GM19395 (cell line): ENCODE measurements at regions not wholly inside any gene's neighbourhood (a gene's known extent, or its start where the extent isn't known, plus 50 kb on each side); places are given as distances from the start of the nearest gene placed in this dataset.
"Not testable (repeated sequence)": the region's sequence is repeated elsewhere in the genome, so short reads cannot be mapped to it uniquely, and the experiment has no call there.

ENCODE experiments used
- ATAC-seq: cut with Tn5 transposase; IDR thresholded peaks from one replicate; pipeline ENCODE4 v1.9.1; 2021; ENCODE audit warnings: mild to moderate bottlenecking, moderate library complexity; ENCODE audit not compliant: unreplicated experiment

DNA sequence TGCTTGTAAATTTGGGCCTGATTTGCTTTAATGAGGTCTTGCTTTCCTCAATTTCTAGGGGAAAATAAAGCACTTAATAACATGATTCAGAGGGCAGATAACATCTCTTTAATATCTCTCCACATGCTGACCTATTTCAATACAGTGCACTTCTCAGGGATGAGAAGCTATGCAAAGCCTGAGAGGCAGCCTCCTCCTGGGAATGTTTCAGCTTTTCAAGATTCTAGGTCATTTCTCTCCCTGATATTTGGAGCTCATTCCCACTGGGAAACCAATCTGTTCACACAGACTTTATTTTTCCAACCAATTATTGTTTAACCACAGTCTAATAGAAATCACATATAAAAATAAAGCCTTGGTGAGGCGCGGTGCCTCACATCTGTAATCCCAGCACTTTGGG, 67.0 kb upstream of the LSAMP start:
- ATAC-seq, result no peak

DNA sequence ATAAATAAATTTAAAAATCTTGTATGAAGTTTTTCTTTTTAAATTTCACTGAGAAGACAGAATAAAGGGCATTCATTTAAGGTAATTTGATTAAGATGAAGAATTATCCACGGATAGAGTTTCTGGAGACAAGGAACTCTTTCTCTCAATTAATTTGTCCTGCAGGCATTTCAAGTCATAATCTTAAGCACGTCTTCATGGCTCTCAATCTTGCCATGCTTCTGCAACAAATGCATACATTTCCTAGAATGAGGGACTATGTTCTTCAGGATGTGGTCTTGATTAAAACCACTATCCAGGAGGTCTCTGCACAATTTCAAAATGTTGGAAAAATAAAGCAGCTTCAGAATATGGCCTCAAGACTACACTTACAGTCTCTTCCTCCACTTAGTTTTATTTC, 67.6 kb upstream of the LSAMP start:
- no peak for ATAC-seq

- ATAC-seq, result no peak
Measured at GRCh38 chr3:116515973-116516372, 70.7 kb upstream of the LSAMP start.

GRCh38 chr3:116517308-116517707, 72.0 kb upstream of the LSAMP start:
- ATAC-seq, result peak; percentile 69

DNA sequence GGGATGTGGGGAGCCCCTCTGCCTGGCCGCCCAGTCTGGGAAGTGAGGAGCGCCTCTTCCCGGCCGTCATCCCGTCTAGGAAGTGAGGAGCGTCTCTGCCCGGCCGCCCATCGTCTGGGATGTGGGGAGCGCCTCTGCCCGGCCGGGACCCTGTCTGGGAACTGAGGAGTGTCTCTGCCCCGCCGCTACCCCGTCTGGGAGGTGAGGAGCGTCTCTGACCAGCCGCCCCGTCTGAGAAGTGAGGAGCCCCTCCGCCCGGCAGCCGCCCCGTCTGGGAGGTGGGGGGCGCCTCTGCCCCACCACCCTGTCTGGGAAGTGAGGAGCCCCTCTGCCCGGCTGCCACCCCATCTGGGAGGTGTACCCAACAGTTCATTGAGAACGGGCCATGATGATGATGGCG, 73.8 kb upstream of the LSAMP start:
- ATAC-seq, result not testable (repeated sequence)

DNA sequence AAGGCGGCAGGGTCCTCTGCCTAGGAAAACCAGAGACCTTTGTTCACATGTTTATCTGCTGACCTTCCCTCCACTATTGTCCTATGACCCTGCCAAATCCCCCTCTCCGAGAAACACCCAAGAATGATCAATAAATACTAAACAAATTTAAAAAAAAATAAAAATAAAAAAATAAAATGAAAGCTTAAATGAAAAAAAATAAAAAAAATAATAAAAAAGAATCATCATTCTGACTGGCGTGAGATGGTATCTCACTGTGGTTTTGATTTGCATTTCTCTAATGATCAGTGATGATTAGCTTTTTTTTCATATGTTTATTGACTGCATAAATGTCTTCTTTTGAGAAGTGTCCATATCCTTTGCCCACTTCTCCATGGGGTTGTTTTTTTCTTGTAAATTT, 74.5 kb upstream of the LSAMP start:
- ATAC-seq, result not testable (repeated sequence)

DNA sequence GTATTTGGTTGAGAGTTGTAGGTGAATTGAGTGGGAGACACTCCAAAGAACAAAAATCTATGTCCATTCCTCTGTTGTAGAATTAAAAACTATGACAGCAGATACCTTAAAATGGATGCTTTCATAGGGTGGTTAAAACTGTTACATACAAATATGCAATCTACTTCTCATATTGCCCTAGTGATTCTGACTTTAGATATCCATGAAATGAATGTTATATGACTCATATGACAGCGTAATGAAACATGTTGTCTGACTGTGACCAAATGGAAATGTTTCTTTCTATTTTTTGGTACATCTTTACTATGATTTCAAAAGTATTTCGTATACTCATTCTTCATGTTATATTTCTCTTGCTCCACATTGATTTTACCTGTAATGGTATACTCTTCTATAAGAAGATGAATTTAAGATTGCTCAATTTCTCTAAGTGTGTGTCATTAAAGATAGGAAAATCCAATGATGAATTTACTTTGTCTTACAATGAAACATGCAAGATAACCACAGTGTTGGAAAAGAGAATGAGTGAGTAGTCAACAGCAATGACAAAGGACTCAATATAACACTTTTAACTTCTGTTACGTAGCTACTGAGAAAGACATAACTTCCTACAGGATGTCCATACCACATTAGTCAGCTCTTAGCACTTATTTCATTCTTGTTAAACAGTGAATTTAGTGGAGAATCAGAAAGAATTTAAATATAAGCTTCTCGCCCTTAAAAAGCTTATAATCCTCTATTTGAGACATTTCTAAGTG, 79.3 kb upstream of the LSAMP start:
- ATAC-seq, result no peak

- ATAC-seq, result no peak
Measured at GRCh38 chr3:116552246-116552645, 107.0 kb upstream of the LSAMP start.

DNA sequence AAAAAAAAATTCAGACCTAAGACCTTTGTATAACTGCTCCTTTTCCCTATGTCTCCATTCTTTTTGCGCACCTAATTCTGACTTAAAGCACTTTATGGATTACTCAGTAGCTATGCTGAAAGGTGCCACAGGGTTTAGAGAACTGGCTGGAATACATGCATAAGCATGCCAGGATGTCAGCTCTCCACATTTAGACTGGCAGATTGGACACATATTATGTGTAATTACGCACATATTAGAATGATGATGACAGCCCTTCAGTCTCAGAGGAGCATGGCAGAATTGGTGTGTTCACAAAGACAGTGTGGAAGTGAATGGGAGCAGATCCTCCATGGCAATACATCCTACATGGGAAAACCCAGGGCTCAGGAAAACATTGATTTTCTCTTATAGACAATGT, 108.1 kb upstream of the LSAMP start:
- ATAC-seq, result no peak

DNA sequence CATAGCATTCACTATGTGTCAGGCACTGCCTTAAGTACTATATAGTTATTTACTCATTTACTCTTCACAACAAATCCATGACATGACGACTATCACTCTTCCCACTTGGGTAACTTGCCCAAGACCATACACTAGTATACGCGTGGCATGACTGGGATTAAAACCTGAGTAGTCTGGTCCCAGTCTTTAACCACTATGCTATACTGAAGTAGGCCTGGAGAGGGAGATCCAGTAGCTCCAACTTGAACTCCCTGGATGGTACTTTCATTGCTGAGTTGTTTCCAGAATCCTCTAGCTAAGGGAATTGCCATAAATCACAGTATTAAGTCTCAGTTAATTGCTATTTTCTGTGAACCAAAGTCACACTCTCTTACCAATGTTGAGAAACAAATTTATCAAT, 116.2 kb upstream of the LSAMP start:
- ATAC-seq, result no peak

DNA sequence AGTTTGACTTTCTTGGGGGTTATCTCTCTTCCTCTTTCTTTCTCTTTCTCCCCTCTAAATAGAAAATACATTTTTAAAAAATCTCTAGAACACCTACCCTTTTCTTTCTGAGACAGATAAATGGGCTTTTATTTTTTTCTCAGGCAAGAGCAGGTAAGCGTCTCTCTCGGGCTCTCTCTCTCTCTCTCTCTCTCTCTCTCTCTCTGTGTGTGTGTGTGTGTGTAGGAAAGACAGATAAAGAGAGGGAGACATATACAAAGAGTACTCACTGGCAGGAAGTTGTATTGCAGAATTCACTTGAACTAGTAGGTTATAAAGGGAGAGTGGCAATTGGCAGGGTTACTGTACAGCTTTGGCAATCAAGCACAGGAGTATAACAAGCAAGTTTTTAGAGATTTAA, 118.1 kb upstream of the LSAMP start:
- no peak for ATAC-seq

- no peak for ATAC-seq
Measured at GRCh38 chr3:116566478-116566960, 121.2 kb upstream of the LSAMP start.

- ATAC-seq, result no peak
Measured at GRCh38 chr3:116569611-116570010, 124.3 kb upstream of the LSAMP start.

DNA sequence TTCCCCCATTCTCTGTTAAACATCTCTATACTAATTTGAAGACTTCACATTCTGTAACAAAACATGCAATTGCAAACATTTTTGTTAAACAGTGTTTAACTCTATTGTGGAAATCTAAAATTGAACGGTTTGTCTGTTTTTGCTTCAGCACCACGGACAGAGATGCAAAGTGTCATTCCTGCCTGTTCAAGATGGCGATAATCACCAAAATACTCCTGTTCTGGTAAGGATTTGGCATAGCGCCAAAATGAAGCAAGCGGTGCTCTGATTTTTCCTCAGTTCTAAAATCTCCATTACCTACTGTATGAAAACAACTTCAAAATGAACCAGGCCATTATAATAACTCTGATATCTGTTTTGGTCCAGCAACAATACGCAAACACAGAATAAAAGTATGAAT, 129.7 kb upstream of the TUSC7 start:
- no peak for ATAC-seq

- no peak for ATAC-seq
Measured at GRCh38 chr3:116586285-116586944, 123.2 kb upstream of the TUSC7 start.

GRCh38 chr3:116591236-116591635, 118.3 kb upstream of the TUSC7 start:
- ATAC-seq, result no peak

DNA sequence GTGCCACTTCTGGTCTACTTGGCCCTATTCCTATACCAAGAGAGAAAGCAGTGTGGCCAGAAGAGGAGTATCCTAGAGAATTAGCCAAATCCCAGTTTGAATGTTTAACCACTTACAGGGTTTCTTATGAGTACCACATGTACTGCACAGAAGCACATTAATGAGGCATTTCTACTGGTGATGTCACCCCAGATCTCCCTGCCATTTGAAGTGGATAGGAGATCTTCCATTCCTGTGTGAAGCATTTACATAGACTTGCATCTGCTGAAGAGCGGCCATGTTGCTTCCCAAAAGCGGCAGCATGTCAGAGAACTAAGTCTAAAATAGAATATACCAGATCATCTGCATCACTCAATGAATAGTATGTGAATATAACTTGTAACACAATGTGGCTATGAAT, 108.4 kb upstream of the TUSC7 start:
- ATAC-seq, result no peak

- ATAC-seq, result no peak
Measured at GRCh38 chr3:116607205-116607604, 102.4 kb upstream of the TUSC7 start.

- ATAC-seq, result no peak
Measured at GRCh38 chr3:116610124-116610523, 99.5 kb upstream of the TUSC7 start.

GRCh38 chr3:116614795-116615362, 94.7 kb upstream of the TUSC7 start:
- peak; percentile 77 for ATAC-seq

DNA sequence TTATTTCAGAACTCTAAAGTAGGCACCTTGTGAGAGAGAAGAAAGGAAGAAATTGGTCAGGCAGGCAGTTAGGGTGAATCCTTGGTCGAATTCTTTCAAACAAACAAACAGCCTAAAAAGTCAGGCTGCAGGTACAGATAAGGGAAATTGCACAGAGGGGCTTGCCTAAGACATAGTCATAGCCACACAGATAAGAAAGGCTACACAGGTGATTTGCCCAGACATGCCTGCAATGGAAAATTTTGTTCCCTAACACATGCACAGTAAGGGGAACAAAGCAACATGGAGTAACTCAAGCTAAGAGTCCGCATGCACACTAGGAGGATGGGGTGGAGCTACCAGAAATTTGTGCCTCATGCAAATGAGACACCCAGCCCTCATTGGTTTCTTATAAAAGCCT, 91.4 kb upstream of the TUSC7 start:
- no peak for ATAC-seq

DNA sequence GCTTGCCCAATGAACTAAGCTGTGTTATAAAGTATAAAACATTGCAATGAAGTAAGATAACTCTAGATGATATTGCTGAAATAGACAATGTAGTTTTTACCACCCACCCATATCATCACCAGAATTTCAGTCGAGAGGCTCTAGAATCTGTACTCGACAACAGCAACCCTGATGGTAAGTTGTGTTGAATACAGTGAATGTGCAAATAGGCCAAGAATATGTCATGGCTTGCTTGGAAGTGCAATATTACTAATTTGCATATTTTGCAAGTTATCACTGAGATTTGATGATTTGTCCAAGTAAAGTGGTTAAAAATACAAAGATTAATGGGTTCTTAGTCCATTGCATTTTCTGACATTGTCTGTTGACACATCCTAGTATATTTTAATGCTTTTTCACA, 90.6 kb upstream of the TUSC7 start:
- no peak for ATAC-seq
